K562 (cell line): ENCODE measurements at regions not wholly inside any gene's neighbourhood (a gene's known extent, or its start where the extent isn't known, plus 50 kb on each side); places are given as distances from the start of the nearest gene placed in this dataset.

Experiments used
- ATAC-seq: fragments of 200-7000 bp; cut with Tn5 transposase; 3 replicates; pipeline ENCODE4 v1.9.1; 2020; ENCODE audit warnings: moderate library complexity
- BruUV-seq: library from RNA; stranded (reverse); fragments of 400-500 nt; replicated peaks from 2 replicates; lab custom pipeline; 2021; lab: Mats Ljungman, UMichigan
- CTCF ChIA-PET: fragments of 300-600 bp; formaldehyde crosslinking; extraction: SDS; loops from one replicate; lab custom pipeline; 2021; ENCODE audit warnings: low intra/inter-chr PET ratio; lab: Yijun Ruan, JAX
- POLR2A ChIA-PET: fragments of 300-600, 350-650 bp; sonication (Branson Sonifier 250); formaldehyde crosslinking; extraction: SDS; loops from one replicate; lab custom pipeline; 2021; ENCODE audit warnings: antibody characterized with exemption, inconsistent platforms; lab: Yijun Ruan, JAX
- DNase-seq, 4 experiments: peaks; one replicate each; pipeline versions ENCODE4 v3.0.0 to v3.0.0-alpha.2; 2011 to 2018; ENCODE audit warnings: low spot score in 3 of 4, mixed read lengths in 3 of 4; ENCODE audit errors: extremely low read depth in 1 of 4
- FAIRE-seq: peaks from 2 replicates; lab custom pipeline; 2011; peaks lifted over from hg19 to GRCh38; lab: Jason Lieb, UNC
- H2AFZ ChIP-seq: 2 replicates; pipeline ENCODE4 v1.6.0; 2011; ENCODE audit warnings: low read depth, low read length, control low read depth, inconsistent platforms
- H3K27ac ChIP-seq: fragments of 200-600 bp; 3 replicates; pipeline ENCODE4 v1.8.0; 2011; ENCODE audit warnings: low read depth, mild to moderate bottlenecking, control low read depth, inconsistent platforms, low read length, moderate library complexity, mixed read lengths; ENCODE audit errors: extremely low read depth
- H3K27me3 ChIP-seq, 2 experiments: fragments of 300-600 bp in 1 of 2; 2 replicates in 1 of 2; 3 replicates in 1 of 2; pipeline versions ENCODE4 v1.6.0 to v1.8.0; 2011; ENCODE audit warnings: inconsistent platforms in 2 of 2, low read length in 2 of 2, mild to moderate bottlenecking in 1 of 2, mixed read lengths in 1 of 2, moderate library complexity in 1 of 2; ENCODE audit not compliant: control insufficient read depth in 2 of 2, insufficient read depth in 2 of 2
- H3K36me3 ChIP-seq: fragments of 300-600 bp; 3 replicates; pipeline ENCODE4 v1.8.0; 2011; ENCODE audit warnings: mild to moderate bottlenecking, low read length, inconsistent platforms; ENCODE audit not compliant: control insufficient read depth, insufficient read depth
- H3K4me1 ChIP-seq, 2 experiments: fragments of 200-600 bp in 1 of 2; replicated peaks in 1 of 2; 2 replicates in 1 of 2; 3 replicates in 1 of 2; pipeline versions ENCODE4 v1.5.1 to v1.8.0; 2011; ENCODE audit warnings: inconsistent platforms in 2 of 2, low read length in 2 of 2, mild to moderate bottlenecking in 1 of 2, mixed read lengths in 1 of 2, moderate library complexity in 1 of 2; ENCODE audit not compliant: control insufficient read depth in 2 of 2, insufficient read depth in 2 of 2
- H3K4me2 ChIP-seq: 2 replicates; pipeline ENCODE4 v1.6.1; 2011; ENCODE audit warnings: low read length, control low read depth, inconsistent platforms, mixed read lengths; ENCODE audit not compliant: insufficient read depth
- H3K4me3 ChIP-seq: fragments of 200-600 bp; sonication (generic), shearing (Covaris generic); 2 replicates; pipeline ENCODE4 v1.5.1; 2016; ENCODE audit warnings: control low read depth, inconsistent platforms
- H3K79me2 ChIP-seq: fragments of 200-600 bp; 3 replicates; pipeline ENCODE4 v1.8.0; 2011; ENCODE audit warnings: low read length, inconsistent platforms; ENCODE audit not compliant: control insufficient read depth, insufficient read depth
- H3K9ac ChIP-seq, 2 experiments: 2 replicates each; pipeline versions ENCODE4 v1.6.0 to v1.6.1; 2011; ENCODE audit warnings: low read depth in 2 of 2, low read length in 2 of 2, control low read depth in 1 of 2, inconsistent platforms in 1 of 2, mild to moderate bottlenecking in 1 of 2, mixed read lengths in 1 of 2; ENCODE audit not compliant: insufficient read depth in 1 of 2
- H3K9me1 ChIP-seq: one replicate; pipeline ENCODE4 v1.6.0; 2011; ENCODE audit warnings: inconsistent platforms, mild to moderate bottlenecking, low read length, moderate library complexity; ENCODE audit not compliant: control insufficient read depth, insufficient read depth
- H3K9me3 ChIP-seq: replicated peaks from 2 replicates; pipeline ENCODE4 v1.5.1; 2011; ENCODE audit warnings: low read depth, low read length, inconsistent platforms; ENCODE audit not compliant: control insufficient read depth, insufficient read depth
- H4K20me1 ChIP-seq: replicated peaks from 2 replicates; pipeline ENCODE4 v1.6.1; 2011; ENCODE audit warnings: low read length, inconsistent platforms, mixed read lengths; ENCODE audit not compliant: control insufficient read depth, insufficient read depth
- NFE2L1 ChIP-seq: fragments of 450-650 bp; IDR thresholded peaks from 2 replicates; pipeline ENCODE4 v1.6.1; 2016; ENCODE audit warnings: missing genetic modification characterization, low read depth, mild to moderate bottlenecking, missing compliant biosample characterization, moderate library complexity, borderline replicate concordance
- RBBP5 ChIP-seq: fragments of 200-600 bp; sonication (generic); IDR thresholded peaks from 2 replicates; pipeline ENCODE4 v1.6.1; 2012; ENCODE audit warnings: borderline replicate concordance, mild to moderate bottlenecking, low read length, control low read depth, inconsistent platforms; ENCODE audit not compliant: insufficient read depth, poor library complexity, severe bottlenecking
- SRSF7 ChIP-seq: fragments of 200-400 bp; formaldehyde crosslinking; optimal IDR thresholded peaks from 2 replicates; pipeline ENCODE3; 2017; ENCODE audit warnings: mild to moderate bottlenecking, low read depth, low read length
- ZNF318 ChIP-seq, 2 experiments: fragments of 450-650 bp; IDR thresholded peaks; 2 replicates each; pipeline ENCODE4 v1.6.1; 2016; ENCODE audit warnings: mild to moderate bottlenecking in 2 of 2, borderline replicate concordance in 1 of 2, low read depth in 1 of 2, moderate library complexity in 1 of 2
- whole genome bisulfite sequencing: fragments of 100-300 bp; shearing (Covaris generic); methylation state at CpG from one replicate; pipeline ENCODE4 v1.1.6; 2016; ENCODE audit warnings: low coverage, mixed read lengths; ENCODE audit not compliant: insufficient coverage; ENCODE audit errors: missing lambda C conversion rate; 5-methylcytosine and 5-hydroxymethylcytosine counted together
- in situ Hi-C: fragments of 300-500 bp; cut with MboI; formaldehyde crosslinking; loops from 4 replicates; pipeline ENCODE4 v1.15.0; 2018; ENCODE audit warnings: inconsistent platforms, mixed read lengths
- intact Hi-C: fragments of 100-400 bp; cut with micrococcal nuclease; formaldehyde crosslinking; loops from 2 replicates; pipeline ENCODE4 v1.14.2; 2022
- TF ChIP-seq, protein P1 (sequence below): fragments of 250-450 bp; sonication (Bioruptor Pico); IDR thresholded peaks from 2 replicates; pipeline ENCODE4 v1.5.0; 2021; ENCODE audit warnings: mild to moderate bottlenecking, moderate library complexity

- H3K27me3 ChIP-seq, result no peaks in the 10 kb centered on the region
- TF ChIP-seq ZNF318 (IDR thresholded peaks at IDR 0.05; ENCODE audit: borderline replicate concordance in 1 of 2, low read depth in 1 of 2) (no peak), NFE2L1 (tag) (no peak), SRSF7 (no peak), RBBP5 (no peak)
- TF ChIP-seq, protein P1, sequence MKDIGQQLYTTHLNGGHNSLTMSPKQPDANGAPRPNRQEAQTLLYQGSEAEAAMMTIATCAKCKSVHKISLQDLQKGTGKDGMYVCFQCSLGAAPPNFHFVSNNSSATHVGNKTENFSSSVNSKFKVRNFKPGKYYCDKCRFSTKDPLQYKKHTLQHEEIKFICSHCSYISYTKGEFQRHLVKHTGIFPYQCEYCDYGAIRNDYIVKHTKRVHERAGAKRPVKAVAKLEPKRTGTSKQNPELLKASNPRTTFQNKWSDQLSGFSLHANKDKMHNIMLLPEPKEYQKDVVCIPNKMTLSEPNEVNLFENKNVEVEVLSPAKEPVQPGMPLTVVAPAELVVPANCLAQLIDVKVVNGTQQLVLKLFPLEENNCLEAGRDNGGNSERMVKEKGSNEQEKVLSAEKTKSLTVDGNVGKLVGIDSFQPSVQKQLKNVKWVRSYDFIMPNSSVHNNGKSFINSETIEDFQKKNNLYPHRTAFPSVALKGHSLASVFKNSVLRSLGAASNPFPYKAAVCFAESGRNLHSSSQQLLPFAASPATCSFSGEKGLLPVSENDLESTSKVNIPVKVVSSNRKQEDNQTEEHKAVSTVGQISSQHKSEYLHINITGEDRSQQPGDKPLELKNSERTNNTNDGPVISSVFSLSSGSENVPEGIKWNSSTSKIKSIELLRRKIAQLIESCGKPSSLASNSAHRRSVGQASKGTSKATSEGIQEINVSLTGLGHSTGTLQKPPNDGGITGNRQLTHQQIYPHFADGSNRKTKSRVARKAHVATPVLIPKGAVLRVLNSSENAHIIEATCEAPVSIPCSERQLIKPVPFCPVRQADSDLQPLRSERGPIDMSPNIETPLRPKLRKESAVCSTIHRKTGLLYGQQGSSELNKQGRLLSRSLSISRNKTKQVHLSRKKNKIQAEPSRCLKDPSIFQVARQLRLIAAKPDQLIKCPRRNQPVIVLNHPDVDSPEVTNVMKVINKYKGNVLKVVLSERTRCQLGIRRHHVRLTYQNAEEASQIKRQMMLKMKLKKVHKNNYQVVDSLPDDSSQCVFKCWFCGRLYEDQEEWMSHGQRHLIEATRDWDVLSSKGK, result no peak
- ChIA-PET CTCF (no interaction called here), POLR2A (interaction anchor here (0.6 kb wide), 1 partner anchor 1206 kb away, joined by 3 read pairs; no protein-coding TSS in a partner anchor)
- H3K4me2 ChIP-seq, result no peak overlapping the region
- no peaks in the 10 kb centered on the region for H3K9me3 ChIP-seq
- H3K4me3 ChIP-seq, result no peak overlapping the region
- H3K4me1 ChIP-seq, result peaks cover 0 to 6% of the 10 kb centered on the region in 2 experiments; a peak in 2 of 5 replicates
- H3K9me1 ChIP-seq, result no peaks in the 10 kb centered on the region
- intact Hi-C loops (no loop called here), in situ Hi-C loops (loop anchor here (5.0 kb wide), 1 partner anchor 1209 kb away; no protein-coding TSS in a partner anchor)
- FAIRE-seq, result no peak
- DNase-seq, result no peak
- no TSS peak for BruUV-seq
- no peak overlapping the region for H3K27ac ChIP-seq
- ATAC-seq, result no peak
- no peaks in the 10 kb centered on the region for H3K79me2 ChIP-seq
- no peaks in the 10 kb centered on the region for H4K20me1 ChIP-seq
- WGBS, result 2% methylated on average over 8 of the region's 8 CpGs
- no peaks in the 10 kb centered on the region for H3K36me3 ChIP-seq
- H2AFZ ChIP-seq, result no peak overlapping the region
- H3K9ac ChIP-seq, result no peak overlapping the region
Measured at GRCh38 chr3:188951734-188952133, 220.0 kb upstream of the TPRG1 start.
